Activated B cell treated with CpG ODN at 0.5 μM for 24 hours (primary cell): ENCODE measurements at regions not wholly inside any gene's neighbourhood (a gene's known extent, or its start where the extent isn't known, plus 50 kb on each side); places are given as distances from the start of the nearest gene placed in this dataset.
"Not testable (repeated sequence)": the region's sequence is repeated elsewhere in the genome, so short reads cannot be mapped to it uniquely, and the experiment has no call there.

Experiments
- ATAC-seq: fragments of 200-7000 bp; cut with Tn5 transposase; one replicate; pipeline ENCODE4 v1.10.0; 2021; ENCODE audit warnings: low read depth, mild to moderate bottlenecking, moderate library complexity
- CTCF ChIA-PET: fragments of 350-600 bp; sonication (Branson Sonifier 250); formaldehyde crosslinking; loops from one replicate; lab custom pipeline; 2021; ENCODE audit warnings: antibody characterized with exemption; lab: Charles Lee
- POLR2A ChIA-PET: fragments of 350-600 bp; sonication (Branson Sonifier 250); formaldehyde crosslinking; loops from one replicate; lab custom pipeline; 2021; ENCODE audit warnings: antibody characterized with exemption; lab: Charles Lee
- DNase-seq: peaks from one replicate; pipeline ENCODE4 v3.0.0; 2022
- H3K27ac Mint-ChIP-seq: one replicate; pipeline ENCODE4 v1.8.0; 2020; ENCODE audit warnings: mixed read lengths
- H3K27me3 Mint-ChIP-seq: one replicate; pipeline ENCODE4 v1.8.0; 2021; ENCODE audit warnings: mixed read lengths
- H3K36me3 Mint-ChIP-seq: one replicate; pipeline ENCODE4 v1.8.0; 2021; ENCODE audit warnings: low read depth, mixed read lengths
- H3K4me1 Mint-ChIP-seq: one replicate; pipeline ENCODE4 v1.8.0; 2021; ENCODE audit warnings: mixed read lengths
- H3K4me3 Mint-ChIP-seq: one replicate; pipeline ENCODE4 v1.8.0; 2020; ENCODE audit warnings: mild to moderate bottlenecking, mixed read lengths
- H3K9me3 Mint-ChIP-seq: one replicate; pipeline ENCODE4 v1.8.0; 2020; ENCODE audit warnings: mixed read lengths
- intact Hi-C: fragments of 100-400 bp; cut with micrococcal nuclease; formaldehyde crosslinking; loops from one replicate; pipeline ENCODE4 v1.15.1; 2024
- TF ChIP-seq, protein P1 (sequence below): fragments of 200-600 bp; IDR thresholded peaks from one replicate; pipeline ENCODE4 v1.8.0; 2022; ENCODE audit warnings: antibody characterized with exemption, mild to moderate bottlenecking

DNA sequence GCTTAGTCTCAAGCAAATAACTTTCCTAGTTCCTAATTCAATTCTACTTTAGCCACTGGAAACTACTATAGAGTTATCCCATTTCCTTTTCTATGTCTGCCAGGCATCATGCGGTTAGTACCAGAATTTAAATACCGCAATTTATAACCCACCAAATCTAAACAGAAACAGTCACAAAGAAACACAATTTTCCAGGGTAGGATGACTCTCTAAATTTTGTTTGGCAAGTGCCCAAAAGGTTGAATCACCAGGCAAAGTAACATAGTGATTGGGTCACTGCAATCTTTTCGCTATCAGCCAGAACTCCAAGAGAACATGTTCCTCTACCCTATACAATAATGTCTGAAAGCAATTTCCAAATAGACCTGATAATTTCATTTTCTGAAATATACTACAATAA is 240.2 kb upstream of the GRIA3 start:
- ATAC-seq (no peak), DNase-seq (no peak)
- Mint-ChIP-seq H3K9me3 (no peaks in the 10 kb centered on the region), H3K4me1 (no peaks in the 10 kb centered on the region), H3K27me3 (no peaks in the 10 kb centered on the region), H3K27ac (no peak overlapping the region), H3K4me3 (no peak overlapping the region), H3K36me3 (no peaks in the 10 kb centered on the region)
- CTCF ChIA-PET: no interaction called here
- TF ChIP-seq, protein P1, sequence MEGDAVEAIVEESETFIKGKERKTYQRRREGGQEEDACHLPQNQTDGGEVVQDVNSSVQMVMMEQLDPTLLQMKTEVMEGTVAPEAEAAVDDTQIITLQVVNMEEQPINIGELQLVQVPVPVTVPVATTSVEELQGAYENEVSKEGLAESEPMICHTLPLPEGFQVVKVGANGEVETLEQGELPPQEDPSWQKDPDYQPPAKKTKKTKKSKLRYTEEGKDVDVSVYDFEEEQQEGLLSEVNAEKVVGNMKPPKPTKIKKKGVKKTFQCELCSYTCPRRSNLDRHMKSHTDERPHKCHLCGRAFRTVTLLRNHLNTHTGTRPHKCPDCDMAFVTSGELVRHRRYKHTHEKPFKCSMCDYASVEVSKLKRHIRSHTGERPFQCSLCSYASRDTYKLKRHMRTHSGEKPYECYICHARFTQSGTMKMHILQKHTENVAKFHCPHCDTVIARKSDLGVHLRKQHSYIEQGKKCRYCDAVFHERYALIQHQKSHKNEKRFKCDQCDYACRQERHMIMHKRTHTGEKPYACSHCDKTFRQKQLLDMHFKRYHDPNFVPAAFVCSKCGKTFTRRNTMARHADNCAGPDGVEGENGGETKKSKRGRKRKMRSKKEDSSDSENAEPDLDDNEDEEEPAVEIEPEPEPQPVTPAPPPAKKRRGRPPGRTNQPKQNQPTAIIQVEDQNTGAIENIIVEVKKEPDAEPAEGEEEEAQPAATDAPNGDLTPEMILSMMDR: no peak
- POLR2A ChIA-PET: no interaction called here
- intact Hi-C loops: no loop called here

DNA sequence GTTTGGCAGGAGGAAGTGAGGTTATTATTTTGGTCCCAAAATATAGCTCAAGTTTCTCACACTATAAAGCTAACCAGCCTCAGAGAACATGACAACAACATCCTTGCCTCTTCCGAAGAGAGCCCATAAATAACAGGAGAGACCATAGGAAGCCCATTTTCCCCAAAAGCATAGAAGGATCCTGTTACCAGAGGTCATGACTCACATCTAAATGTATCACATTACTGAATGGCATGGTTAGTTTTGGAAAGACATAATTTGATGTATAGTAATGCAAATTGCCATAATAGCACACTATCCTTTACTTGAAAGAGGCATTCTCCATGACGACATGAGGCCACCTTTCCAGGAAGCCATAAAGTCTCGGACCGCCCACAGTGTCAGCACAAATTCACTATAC is 238.8 kb upstream of the GRIA3 start:
- TF ChIP-seq, protein P1: no peak
- H3K9me3 Mint-ChIP-seq: no peaks in the 10 kb centered on the region
- H3K4me3 Mint-ChIP-seq: no peak overlapping the region
- no peak overlapping the region for H3K27ac Mint-ChIP-seq
- ChIA-PET CTCF (no interaction called here), POLR2A (no interaction called here)
- no peaks in the 10 kb centered on the region for H3K4me1 Mint-ChIP-seq
- DNase-seq (no peak), ATAC-seq (no peak)
- no peaks in the 10 kb centered on the region for H3K36me3 Mint-ChIP-seq
- H3K27me3 Mint-ChIP-seq: no peaks in the 10 kb centered on the region
- intact Hi-C loops: no loop called here

DNA sequence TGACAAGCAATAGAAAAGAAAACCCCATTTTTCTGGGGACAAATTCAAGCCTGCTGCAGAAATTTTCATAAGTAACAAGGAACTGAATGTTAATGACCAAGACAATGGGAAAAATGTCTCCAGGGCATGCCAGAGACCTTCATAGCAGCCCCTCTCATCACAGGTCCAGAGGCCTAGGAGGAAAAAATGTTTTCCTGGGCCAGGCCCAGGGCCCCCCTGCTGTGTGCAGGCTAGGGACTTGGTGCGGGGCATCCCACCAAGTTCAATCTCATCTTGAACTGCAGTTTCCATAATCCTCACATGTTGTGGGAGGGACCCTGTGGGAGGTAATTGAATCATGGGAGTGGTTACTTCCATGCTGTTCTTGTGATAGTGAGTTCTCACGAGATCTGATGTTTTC is 211.5 kb upstream of the GRIA3 start:
- H3K4me3 Mint-ChIP-seq: no peak overlapping the region
- intact Hi-C loops: no loop called here
- no peaks in the 10 kb centered on the region for H3K36me3 Mint-ChIP-seq
- peaks cover 3% of the 10 kb centered on the region for H3K9me3 Mint-ChIP-seq
- ATAC-seq: no peak
- DNase-seq: no peak
- H3K4me1 Mint-ChIP-seq: no peaks in the 10 kb centered on the region
- no peaks in the 10 kb centered on the region for H3K27me3 Mint-ChIP-seq
- ChIA-PET POLR2A (no interaction called here), CTCF (no interaction called here)
- TF ChIP-seq, protein P1: no peak
- no peak overlapping the region for H3K27ac Mint-ChIP-seq

DNA sequence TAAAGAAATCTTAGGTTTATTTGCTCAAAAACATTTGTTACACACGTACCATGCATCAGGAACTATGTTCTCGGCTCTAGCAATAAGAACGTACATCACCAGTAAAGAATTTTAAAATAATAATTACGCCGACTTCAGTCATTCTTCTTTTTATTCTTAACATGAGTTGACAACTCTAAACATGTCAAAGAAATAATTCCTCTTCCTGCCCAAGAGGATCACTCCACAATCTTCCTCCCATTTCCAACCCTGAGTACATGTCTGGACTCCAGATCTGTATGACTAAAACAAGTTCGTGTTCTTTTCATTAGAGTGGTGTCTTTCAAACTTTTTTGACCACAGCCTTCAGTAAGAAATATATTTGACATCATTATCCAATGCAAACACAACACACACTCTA is 201.6 kb upstream of the GRIA3 start:
- CTCF ChIA-PET: no interaction called here

DNA sequence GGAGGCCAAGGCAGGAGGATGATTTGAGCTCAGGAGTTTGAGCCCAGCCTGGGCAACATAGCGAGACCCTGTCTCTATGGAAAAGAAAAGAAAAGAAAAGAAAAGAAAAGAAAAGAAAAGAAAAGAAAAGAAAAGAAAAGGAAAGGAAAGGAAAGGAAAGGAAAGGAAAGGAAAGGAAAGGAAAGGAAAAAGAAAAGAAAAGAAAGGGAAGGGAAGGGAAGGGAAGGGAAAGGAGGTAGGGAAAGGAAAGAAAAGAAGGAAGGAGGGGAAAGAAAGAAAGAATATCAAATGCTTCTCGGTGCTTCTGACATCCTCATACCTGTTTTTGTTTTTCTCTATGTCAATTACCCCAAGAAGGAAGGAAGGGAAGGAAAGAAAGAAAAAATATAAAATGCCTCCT is 181.2 kb upstream of the GRIA3 start:
- intact Hi-C loops, H3K4me1 Mint-ChIP-seq, POLR2A ChIA-PET: not testable (repeated sequence)

More for the DNA sequence above, 201.6 kb upstream of the GRIA3 start:
- no peaks in the 10 kb centered on the region for H3K4me1 Mint-ChIP-seq
- TF ChIP-seq, protein P1: no peak
- POLR2A ChIA-PET: no interaction called here
- H3K27ac Mint-ChIP-seq: no peak overlapping the region
- H3K27me3 Mint-ChIP-seq: no peaks in the 10 kb centered on the region
- no peaks in the 10 kb centered on the region for H3K36me3 Mint-ChIP-seq
- peaks cover 6% of the 10 kb centered on the region for H3K9me3 Mint-ChIP-seq
- DNase-seq (no peak), ATAC-seq (no peak)
- no peak overlapping the region for H3K4me3 Mint-ChIP-seq
- intact Hi-C loops: no loop called here

DNA sequence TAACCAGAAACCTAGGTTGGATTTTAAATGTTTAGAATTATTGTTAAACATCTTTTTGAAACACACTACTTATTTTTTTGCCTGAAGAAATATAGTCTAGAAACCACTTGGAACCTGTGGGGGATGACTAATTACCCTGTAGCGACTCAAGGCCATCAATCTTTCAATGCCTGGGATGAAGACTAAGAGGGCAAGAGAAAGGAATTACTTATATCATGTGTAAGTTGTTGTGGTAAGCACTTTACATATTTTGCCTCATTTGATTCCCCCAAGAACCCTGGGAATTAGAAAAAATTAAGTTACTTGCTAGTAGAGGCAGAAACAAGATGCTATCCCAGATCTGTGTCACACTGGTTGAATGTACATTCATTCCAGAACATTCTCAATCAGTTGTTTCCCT is 170.9 kb upstream of the GRIA3 start:
- POLR2A ChIA-PET: no interaction called here
- Mint-ChIP-seq H3K9me3 (peaks cover 2% of the 10 kb centered on the region), H3K27ac (no peak overlapping the region), H3K4me1 (no peaks in the 10 kb centered on the region), H3K4me3 (no peak overlapping the region), H3K27me3 (no peaks in the 10 kb centered on the region), H3K36me3 (no peaks in the 10 kb centered on the region)
- no peak for DNase-seq
- CTCF ChIA-PET: no interaction called here
- intact Hi-C loops: no loop called here
- TF ChIP-seq, protein P1: no peak
- ATAC-seq: no peak

More for the DNA sequence above, 181.2 kb upstream of the GRIA3 start:
- H3K4me3 Mint-ChIP-seq, DNase-seq, ATAC-seq, H3K9me3 Mint-ChIP-seq, H3K27ac Mint-ChIP-seq, CTCF ChIA-PET, H3K27me3 Mint-ChIP-seq, H3K36me3 Mint-ChIP-seq: not testable (repeated sequence)
